IPS-18c (cell line): ENCODE measurements at regions not wholly inside any gene's neighbourhood (a gene's known extent, or its start where the extent isn't known, plus 50 kb on each side); places are given as distances from the start of the nearest gene placed in this dataset.

Source experiments
- H3K4me3 ChIP-seq: 2 replicates; pipeline ENCODE4 v1.7.0; 2013; ENCODE audit warnings: low read depth, mild to moderate bottlenecking, low read length, moderate library complexity; ENCODE audit not compliant: insufficient read depth
- H3K9me3 ChIP-seq: one replicate; pipeline ENCODE4 v1.6.1; 2013; ENCODE audit warnings: mild to moderate bottlenecking, low read length, moderate library complexity; ENCODE audit not compliant: control insufficient read depth, insufficient read depth

- no peak overlapping the region for H3K4me3 ChIP-seq
Observed at GRCh38 chr21:38712664-38713063, 93.1 kb upstream of the ETS2 start.

GRCh38 chr21:38714039-38714817 is 91.5 kb upstream of the ETS2 start:
- Histone ChIP-seq H3K4me3 (no peak overlapping the region), H3K9me3 (no peaks in the 10 kb centered on the region)

More at GRCh38 chr21:38712664-38713063, 93.1 kb upstream of the ETS2 start:
- no peaks in the 10 kb centered on the region for H3K9me3 ChIP-seq

DNA sequence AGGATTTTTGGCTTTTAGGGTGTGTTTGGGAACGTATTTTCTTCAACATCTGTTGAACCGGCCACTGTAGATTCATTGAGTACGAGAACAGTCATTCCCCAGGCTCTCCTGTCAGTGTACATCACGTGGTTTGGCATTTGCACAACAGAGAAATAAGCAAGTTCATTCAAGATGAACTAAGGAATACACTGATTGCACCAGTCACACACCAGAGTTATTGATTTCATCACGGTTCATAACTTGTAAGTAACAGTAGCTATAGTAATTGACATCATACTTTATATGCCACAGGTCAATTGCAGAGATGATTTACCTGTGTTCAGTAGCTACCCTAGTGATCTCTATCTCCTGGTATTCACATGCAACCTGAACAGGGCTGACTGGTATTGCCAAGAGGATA is 90.7 kb upstream of the ETS2 start:
- Histone ChIP-seq H3K4me3 (no peak overlapping the region), H3K9me3 (no peaks in the 10 kb centered on the region)

DNA sequence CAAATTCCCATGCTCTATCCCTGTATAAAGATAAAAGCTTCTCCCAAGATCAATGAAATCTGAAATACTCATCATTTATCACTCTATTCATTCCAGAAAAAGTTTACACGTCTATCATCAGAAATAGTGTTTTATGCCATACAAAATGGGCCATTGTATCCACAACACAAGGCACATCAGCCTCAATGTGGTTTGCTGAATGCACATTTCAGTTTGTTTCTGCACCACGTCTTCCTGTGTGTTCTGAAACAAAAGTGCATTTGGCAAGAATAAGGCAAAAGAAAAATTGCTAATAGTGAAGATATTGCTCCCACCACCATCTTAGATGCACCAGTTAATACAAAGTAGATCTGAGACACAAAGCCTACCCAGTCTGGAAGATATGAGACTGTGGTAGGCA is 89.6 kb upstream of the ETS2 start:
- H3K9me3 ChIP-seq: no peaks in the 10 kb centered on the region
- no peak overlapping the region for H3K4me3 ChIP-seq

- Histone ChIP-seq H3K9me3 (no peaks in the 10 kb centered on the region), H3K4me3 (no peak overlapping the region)
Observed at GRCh38 chr21:38716942-38717341, 88.8 kb upstream of the ETS2 start.

DNA sequence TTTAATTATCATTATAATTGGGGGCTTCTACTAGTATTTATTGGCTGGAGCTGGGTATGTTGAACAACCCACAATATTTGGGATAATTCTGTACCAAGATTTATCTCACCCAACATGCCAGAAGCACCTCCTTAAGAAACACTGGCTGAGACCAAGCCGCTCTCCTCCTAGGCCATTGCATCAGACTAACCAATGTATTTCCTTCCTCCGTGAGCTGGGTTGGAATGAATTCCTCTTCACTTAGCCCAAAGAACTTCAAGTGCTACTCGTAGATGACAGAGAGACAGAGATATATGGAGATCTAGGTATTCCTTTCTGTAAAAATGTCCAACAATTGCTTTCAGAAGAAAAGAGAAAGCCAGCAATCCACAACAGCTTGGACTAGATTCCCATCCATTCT is 87.2 kb upstream of the ETS2 start:
- Histone ChIP-seq H3K4me3 (no peak overlapping the region), H3K9me3 (no peaks in the 10 kb centered on the region)

DNA sequence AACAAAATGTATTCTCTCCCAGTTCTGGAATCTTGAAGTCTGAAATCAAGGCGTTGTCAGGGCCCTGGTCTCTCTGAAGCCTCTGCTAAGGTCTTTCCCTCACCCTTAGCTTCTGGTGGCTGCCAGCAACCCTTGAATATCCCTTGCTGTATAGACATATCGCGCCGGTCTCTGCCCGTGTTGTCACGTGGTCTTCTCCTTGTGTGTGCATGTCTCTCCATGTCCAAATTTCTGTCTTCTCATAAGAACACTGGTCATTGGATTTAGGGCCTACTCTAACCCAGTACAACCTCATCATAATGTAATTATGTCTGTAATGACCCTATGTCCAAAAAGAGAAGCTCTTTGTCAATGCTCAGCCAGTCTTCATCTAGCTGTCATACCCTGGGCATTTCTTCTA is 85.7 kb upstream of the ETS2 start:
- Histone ChIP-seq H3K9me3 (no peaks in the 10 kb centered on the region), H3K4me3 (no peak overlapping the region)

- no peak overlapping the region for H3K4me3 ChIP-seq
- no peaks in the 10 kb centered on the region for H3K9me3 ChIP-seq
Observed at GRCh38 chr21:38721055-38721454, 84.7 kb upstream of the ETS2 start.

GRCh38 chr21:38721958-38722357 is 83.8 kb upstream of the ETS2 start:
- no peaks in the 10 kb centered on the region for H3K9me3 ChIP-seq
- no peak overlapping the region for H3K4me3 ChIP-seq

DNA sequence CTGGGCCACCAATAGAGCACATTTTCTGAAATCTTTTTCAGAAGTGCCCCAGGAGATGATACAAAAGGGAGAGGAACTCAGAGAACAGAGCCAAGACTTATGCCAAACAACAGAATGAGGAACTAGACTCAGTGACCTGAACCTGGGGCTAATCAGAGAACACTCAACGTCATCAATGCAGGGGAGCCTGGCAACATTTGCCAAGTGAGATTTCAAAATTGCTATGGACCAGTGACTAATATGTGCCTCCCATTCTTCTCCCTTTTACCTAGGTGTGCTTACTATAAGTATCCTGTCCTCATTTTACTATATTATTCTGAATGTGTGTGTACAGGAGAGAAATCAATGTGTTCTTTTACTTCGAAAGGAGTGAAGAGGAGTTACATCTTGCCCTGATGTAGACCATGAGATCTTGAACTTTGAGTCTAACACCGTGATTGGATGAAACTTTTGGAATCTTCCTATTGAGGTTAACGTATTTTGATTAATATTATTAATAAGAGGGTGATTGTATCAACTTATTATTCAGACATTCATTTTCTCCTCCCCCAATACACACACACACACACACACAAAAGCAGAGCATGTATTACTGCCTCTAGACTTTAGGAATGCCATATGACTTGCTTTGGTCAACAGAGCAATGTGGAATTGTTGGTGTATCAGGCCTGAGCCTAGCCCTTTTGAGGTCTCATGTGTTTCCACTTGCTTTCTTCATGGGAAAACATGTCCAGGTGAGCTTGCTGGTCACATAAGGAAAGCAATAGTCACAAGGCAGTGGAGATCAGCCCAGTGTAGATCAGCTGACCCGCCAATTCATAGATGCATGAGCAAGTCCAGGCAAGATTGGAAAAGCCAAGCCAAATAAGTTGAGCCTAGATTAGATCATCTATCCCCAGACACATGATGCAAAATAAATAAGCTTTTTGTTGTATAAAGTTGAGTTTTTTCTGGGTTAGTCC is 80.3 kb upstream of the ETS2 start:
- Histone ChIP-seq H3K4me3 (no peak overlapping the region), H3K9me3 (no peaks in the 10 kb centered on the region)

DNA sequence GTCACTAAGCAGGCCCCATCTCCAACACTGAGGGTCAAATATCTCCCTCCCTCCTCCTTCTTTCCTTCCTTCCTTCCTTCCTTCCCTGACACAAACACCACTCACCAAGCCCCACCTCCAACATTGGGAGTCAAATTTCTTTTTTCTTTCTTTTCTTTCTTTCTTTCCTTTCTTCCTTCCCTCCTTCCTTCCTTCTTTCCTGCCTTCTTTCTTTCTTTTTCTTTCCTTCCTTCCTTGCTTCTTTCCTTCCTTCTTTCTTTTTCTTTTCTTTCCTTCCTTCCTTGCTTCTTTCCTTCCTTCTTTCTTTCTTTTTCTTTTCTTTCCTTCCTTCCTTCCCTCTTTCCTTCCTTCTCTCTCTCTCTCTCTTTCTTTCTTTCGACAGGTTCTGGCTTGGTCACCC is 79.2 kb upstream of the ETS2 start:
- Histone ChIP-seq H3K4me3 (no peak overlapping the region), H3K9me3 (no peaks in the 10 kb centered on the region)

GRCh38 chr21:38729291-38729690 is 76.4 kb upstream of the ETS2 start:
- Histone ChIP-seq H3K4me3 (no peak overlapping the region), H3K9me3 (no peaks in the 10 kb centered on the region)

DNA sequence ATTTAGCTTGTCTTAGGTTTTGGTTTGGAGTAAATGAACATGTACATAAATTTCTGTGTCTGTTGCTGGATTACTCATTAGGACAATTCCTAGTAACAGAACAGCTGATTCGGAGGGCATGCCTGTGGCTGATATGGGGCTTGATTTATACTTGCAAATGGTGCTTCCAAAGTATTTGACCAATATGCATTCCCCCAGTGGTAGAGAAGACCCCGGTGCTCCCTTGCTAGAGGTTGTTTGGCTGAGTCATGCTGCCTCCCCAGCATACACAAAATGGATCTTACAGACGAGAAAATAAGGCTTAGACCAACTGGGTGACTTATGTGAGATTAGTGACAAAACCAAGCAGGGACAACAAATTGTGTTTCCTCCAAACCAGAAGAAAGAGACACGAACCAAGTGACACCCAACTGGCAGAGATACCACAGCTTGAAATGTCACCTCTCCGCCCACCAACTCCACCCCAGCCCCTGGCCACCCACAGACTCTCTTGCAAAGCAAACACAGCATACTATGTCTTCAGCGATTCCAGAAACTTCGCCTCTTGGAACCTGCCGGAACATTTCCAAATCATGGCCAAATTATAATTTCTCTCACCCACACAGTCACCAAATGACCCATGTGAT is 75.9 kb upstream of the ETS2 start:
- no peaks in the 10 kb centered on the region for H3K9me3 ChIP-seq

GRCh38 chr21:38733972-38734546 is 71.7 kb upstream of the ETS2 start:
- Histone ChIP-seq H3K4me3 (peak overlapping the region; percentile 41; the same call in 1 of the 2 replicates), H3K9me3 (no peaks in the 10 kb centered on the region)

More for the DNA sequence above, 75.9 kb upstream of the ETS2 start:
- H3K4me3 ChIP-seq: no peak overlapping the region

- Histone ChIP-seq H3K9me3 (no peaks in the 10 kb centered on the region), H3K4me3 (peak overlapping the region; percentile 41; the same call in 1 of the 2 replicates)
Observed at GRCh38 chr21:38734646-38735365, 70.9 kb upstream of the ETS2 start.

DNA sequence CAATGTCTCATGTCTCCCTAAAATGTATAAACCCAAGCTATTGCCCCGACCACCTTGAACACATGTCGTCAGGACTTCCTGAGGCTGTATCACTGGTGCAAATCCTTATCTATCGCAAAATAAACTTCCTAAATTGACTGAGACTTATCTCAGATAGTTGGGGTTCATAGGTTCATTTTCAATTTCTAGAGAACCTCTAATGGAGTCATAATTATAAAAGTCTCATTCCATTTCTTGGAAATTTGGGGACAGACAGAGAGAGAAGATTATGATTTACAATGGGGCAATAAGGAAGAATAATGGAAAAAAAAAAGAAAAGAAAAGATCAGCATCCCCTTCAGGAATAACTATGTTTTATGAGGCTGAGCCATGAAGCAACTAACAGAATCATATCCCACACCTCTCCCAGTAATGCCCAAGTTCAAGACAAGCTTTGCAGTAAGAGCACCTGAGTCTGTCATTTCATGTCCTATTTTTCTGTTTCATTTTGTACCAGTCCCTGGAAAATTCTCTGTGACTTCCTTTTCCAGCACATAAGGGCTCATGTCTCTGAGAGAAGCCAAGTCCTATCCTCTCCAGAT is 70.0 kb upstream of the ETS2 start:
- Histone ChIP-seq H3K4me3 (no peak overlapping the region), H3K9me3 (no peaks in the 10 kb centered on the region)
